NCI-H345 treated with DMSO at 0.1 percent for 48 hours (cell line): ENCODE measurements at regions not wholly inside any gene's neighbourhood (a gene's known extent, or its start where the extent isn't known, plus 50 kb on each side); places are given as distances from the start of the nearest gene placed in this dataset.

Experiments used
- DNase-seq: peaks from one replicate; lab custom pipeline; 2025; ENCODE audit not compliant: unreplicated experiment; lab: John Stamatoyannopoulos, UW

DNA sequence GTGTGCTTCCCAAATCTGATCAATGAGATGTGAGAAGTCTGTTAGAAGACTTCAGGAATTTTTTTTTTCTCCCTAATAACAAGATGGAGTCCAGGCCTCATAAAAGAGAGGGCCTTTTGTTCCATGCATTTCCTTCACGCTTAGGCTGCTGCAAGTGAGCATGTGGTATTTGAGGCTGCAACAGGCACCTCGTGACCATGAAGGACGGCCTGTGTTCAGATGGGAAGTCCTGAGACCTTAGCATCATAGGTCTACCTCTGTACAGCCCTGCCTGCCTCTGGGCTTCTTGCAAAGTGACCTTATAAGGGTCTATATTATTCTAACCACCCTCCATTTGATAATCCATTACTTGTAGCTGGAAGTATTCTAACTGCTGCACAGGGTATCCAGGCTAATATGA, 86.6 kb downstream of the BOD1 start:
- no peak for DNase-seq

GRCh38 chr5:173527671-173528070, 88.8 kb downstream of the BOD1 start:
- no peak for DNase-seq

GRCh38 chr5:173524136-173524535, 92.3 kb downstream of the BOD1 start:
- DNase-seq: no peak

DNA sequence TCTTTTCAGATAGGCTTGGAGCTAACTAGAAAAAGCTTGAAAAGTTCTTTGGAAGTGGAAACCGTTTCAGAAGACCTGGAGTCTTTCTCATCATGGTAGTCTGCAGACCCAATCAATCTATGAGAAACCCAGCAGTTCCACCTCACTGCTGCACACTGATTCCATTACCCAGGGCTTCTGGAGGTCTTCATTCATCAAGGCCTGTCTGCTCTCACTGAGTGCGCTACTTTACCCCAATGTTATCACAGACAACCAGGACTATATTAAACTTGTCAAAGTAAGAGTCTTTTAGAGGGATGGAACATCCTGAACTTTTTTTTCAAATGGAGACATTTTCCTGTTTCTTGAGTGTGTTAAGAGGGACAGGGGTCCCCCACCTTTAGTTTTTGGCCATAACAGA, 93.1 kb downstream of the BOD1 start:
- DNase-seq: no peak

- DNase-seq: no peak
Measured at GRCh38 chr5:173522518-173522917, 93.9 kb downstream of the BOD1 start.

- no peak for DNase-seq
Measured at GRCh38 chr5:173518856-173519255, 97.6 kb downstream of the BOD1 start.

DNA sequence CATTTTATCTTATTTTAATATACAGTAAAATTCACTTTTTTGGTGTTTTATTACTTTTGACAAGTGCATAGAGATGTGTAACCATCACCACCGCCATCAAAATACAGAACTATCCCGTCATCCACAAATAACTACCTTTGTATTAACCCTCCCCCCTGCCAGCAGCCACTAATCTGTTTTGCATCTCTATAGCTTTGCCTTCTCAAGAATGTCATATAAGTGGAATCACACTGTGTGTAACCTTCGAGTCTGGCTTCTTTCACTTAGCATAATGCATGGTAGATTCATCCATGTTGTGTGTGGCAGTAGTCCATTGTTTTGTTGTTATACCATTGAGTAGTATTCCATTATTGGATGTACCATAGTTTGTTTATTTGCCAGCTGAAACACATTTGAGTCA, 98.8 kb downstream of the BOD1 start:
- no peak for DNase-seq

DNA sequence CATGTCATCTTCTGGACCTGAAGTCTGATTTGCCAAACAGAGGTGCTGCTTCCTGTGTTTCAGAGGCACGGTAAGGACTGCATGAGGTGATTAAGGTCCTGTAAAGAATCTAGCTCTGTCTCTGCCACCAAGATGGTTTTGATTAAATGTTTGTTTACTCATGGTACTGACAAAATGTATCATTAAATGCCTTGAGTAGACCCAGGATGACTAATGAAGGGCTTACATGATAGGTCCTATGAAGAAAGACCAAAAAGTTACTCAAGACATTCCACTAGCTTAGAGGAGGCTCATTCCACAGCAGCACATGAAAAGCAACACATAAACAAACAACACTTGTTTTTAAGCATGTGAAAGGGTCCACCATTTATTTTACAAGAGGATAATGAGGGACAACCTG, 100.9 kb downstream of the BOD1 start:
- no peak for DNase-seq

DNA sequence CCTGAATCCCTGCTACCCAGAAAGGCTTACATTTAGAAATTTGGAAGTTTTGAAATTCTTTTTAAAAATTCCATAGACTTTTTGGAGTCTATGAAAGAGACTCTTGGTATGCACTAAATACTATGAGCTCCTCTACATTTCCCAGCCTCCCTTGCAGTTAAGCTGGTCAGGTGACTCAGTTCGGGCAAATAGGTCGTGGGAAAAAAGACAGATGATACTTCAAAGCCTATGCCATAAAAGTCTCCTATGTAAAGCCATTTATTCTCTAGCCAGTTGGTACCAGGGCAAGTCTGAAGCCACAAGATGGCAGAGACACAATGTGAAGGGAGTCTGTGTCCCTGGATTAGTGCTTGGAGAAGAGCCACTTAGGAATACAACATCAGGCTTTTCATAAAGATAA, 101.8 kb downstream of the BOD1 start:
- no peak for DNase-seq

DNA sequence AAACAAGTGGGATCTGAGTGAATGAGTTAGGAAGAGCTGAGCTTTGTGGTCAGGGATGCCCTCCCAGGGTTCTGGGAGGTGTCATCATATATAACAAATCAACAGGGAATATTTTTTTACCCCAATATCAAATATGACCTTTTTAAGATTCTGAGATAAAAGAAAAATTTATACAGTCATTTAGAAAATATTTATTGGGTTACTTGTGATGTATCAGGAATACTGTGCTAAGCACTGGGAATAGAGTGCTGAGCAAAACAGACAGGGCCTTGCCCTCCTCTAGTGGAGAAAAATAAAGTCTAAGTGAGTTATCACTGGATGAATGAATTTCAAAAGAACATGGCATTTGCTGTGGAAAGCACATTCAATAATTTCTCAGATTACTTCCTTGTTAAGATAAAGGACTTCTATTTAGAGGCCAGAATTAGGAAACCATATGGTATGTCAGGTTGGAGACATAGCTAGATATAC, 102.9 kb downstream of the BOD1 start:
- DNase-seq: no peak

GRCh38 chr5:173512637-173513435, 103.6 kb downstream of the BOD1 start:
- DNase-seq: no peak

DNA sequence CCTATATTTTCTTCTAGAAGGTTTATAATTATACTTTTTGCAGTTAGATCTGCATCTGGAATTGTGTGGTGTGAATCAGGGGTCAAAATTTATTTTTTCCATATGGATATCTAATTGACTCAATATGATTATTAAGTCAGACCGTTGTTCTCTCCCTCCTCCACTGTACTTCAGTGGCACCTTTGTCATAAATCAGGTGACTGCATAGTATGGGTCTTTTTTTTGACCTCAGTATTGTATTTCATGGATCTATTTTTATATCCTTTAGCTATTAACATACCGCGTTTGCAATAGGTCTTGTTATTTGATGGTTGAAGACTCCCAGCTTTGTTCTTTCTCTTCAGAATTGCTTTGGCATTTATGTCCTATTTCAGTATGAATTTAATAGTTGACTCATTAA, 107.4 kb downstream of the BOD1 start:
- DNase-seq: no peak

DNA sequence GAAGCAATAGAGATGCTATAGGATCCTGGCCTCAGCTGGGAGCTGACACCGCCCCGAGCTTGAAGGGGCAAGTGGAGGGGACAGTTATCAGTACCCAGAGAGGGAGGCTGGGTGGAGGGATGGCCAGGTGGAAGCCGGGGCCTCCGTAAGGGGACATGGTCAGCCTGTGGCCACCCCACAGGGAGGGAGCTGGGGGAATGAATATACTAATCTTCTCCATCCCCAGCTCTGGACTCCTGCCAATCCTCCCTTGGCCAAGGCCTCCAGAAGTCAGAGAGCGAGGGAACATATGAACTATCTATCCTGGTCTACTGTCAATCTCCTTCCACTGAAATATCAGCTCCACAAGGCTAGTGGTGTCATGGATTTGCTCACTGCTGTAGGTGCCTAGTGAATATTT, 109.3 kb downstream of the BOD1 start:
- DNase-seq: no peak

DNA sequence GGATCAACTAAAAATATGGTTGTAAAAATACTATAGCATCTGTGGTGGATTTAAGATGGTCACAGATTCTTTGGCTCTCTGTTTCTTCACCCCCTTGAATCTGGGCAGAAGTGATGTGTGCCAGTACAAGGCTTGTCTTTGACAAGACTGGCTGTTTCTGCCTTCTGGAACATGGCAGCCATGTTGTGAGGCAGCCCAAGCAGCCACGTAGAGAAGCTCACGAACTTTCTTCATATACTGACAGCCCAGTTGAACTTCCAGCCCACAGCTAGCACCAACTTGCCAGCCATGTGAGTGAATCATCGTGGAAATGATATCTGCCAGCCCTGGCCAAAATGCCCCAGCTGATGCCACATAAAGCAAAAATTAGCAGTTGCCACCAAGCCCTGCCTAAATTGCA, 110.8 kb downstream of the BOD1 start:
- DNase-seq: no peak

DNA sequence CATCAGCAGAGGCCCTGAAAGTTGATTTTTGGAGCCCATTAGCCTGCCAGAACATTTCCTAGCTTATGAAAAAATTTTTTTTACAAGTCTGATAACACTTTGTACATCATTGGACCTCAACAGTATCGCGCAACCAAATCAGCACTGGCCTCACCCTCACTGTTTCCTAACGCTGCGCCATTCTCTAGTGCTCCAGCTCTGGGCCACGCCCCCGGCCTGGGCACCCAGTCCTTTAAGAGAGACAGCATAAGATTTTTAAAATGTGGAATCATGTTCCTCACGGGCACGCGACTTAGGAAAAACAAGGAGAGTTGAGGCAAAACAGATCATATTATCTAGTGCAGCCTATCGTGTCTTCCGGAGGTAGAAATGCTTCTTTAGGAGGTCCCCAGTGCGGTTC, 114.5 kb downstream of the BOD1 start:
- no peak for DNase-seq

DNA sequence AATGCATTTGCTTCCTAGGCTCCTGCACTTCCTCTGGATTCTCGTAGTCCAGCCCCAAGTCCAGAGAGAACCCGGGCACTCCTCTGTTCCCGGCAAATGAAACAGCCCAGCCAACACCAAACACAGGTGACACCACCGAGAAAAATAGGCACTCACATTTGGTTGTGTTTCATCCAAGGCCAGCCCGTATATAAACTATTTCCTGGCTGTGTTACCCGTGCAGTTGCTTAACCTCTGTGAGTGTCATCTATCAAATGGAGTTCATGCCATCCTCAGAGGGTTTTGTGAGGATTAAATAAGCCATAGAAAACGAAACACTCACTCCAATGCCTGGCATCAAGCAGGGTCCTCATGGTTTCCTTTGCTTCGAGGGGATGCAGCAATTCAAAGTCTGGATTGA, 115.2 kb downstream of the BOD1 start:
- no peak for DNase-seq

DNA sequence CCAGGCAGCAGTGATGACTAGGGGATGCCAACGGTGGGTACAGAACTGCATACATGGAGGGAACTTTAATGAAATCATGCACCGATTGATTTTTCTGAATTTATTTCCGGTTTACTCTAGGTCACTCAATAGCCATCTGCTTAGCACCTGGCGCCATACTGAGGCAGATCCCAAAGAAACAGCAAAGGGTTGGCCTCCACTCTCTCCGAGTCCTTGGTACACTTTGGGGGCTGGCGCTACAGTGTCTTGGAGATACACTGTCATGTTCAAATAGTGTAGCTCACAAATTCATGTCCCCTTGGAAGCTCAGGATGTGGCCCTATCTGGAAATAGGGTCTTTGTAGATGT, 116.3 kb downstream of the BOD1 start:
- DNase-seq: no peak

- DNase-seq: no peak
Measured at GRCh38 chr5:173499471-173500212, 116.8 kb downstream of the BOD1 start.

DNA sequence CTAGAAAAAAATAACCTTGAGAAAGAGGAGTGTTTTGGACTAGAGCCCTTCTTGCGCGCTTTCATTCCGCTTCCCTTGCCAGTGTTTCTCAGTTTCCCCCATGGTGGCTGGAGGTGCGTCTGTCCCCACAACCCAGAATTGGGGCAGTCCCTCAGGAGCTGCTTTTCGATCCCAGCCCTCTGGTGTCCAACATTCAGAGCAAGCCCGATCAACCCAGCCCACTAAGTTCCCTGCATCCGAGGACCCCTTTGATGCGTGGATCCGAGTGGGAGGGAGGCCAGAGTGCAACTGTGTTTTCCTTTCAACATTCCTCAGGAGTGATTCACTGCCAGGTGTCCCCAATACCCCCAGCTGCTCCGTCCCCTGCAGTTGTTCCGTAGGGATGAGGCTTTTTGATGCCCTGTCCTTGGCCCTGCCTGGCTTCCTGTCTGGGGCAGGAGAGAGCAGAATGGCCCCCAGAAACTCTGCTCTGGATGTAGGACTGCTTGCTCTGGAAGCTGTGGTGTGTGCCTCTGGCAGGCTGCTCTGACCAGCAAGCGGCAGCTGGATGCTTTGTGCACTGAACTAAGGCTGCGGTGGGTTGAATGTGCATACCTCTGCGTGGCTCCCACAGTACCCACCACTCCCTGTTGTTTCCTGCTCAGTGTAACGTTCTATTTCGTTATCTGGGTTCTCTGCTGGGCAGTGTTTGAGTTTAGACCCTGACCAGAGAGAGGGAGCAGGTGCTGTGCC, 117.5 kb downstream of the BOD1 start:
- DNase-seq: no peak

GRCh38 chr5:173498286-173498685, 118.2 kb downstream of the BOD1 start:
- DNase-seq: no peak

DNA sequence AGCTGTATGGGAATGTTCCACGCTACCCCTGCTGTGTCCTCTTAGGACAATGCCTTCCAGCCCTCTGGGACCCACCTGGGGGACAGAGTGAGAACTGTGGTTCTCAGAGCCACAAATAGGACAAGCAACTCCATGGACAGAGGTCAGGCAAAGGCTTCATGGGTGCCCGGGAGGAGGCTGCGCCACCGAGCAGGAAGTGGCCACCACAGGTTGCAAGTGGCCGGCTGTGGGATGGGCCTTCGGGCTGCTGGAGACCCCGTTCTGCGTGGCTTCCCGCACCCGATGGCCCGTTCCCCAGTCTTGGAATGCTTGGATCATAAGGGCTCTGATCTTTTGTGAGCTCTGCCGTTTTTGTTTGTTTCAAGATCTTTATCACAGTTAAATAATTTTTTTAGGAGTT, 118.8 kb downstream of the BOD1 start:
- DNase-seq: no peak

DNA sequence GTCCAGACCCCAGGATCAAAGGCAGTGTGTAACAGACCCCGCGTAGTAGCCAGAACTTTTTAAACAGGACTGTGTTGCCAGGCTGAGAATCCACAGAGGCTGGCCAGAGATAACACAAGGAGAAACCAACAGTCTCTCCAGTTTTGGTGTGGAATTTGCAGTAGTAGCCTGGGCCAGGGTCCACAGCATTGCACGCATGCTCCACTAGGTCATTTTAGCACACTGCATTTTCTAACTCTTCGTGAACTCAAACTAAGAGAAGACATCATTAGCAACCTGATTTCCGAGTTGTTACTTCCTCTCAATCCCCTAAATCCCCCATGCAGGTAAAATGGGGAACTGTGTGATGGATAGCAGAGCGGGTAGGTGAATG, 119.6 kb downstream of the BOD1 start:
- DNase-seq: no peak
